Esophagus muscularis mucosa (tissue), 4 donors: ENCODE measurements at regions not wholly inside any gene's neighbourhood (a gene's known extent, or its start where the extent isn't known, plus 50 kb on each side); places are given as distances from the start of the nearest gene placed in this dataset.

ENCODE experiments used
- DNase-seq: peaks from one replicate; pipeline ENCODE4 v3.0.0-alpha.2; 2017; ENCODE audit errors: extremely low spot score
- H3K27ac ChIP-seq, 4 donors: fragments of 200-600 bp; sonication (generic); replicated peaks in 1 of 4; 1 replicate in 3 of 4; 2 replicates in 1 of 4; pipeline ENCODE4 v1.5.1; 2016 to 2019; ENCODE audit warnings: mild to moderate bottlenecking in 1 of 4
- H3K27me3 ChIP-seq, 4 donors: fragments of 200-600 bp; sonication (generic); one replicate each; pipeline versions ENCODE4 v1.5.1 to v1.6.0; 2016 to 2019
- H3K36me3 ChIP-seq, 4 donors: fragments of 200-600 bp; sonication (generic); one replicate each; pipeline ENCODE4 v1.5.1; 2016 to 2019
- H3K4me1 ChIP-seq, 4 donors: fragments of 200-600 bp; sonication (generic); one replicate each; pipeline ENCODE4 v1.5.1; 2016 to 2019
- H3K4me3 ChIP-seq, 4 donors: fragments of 200-600 bp; sonication (generic); 1 replicate in 2 of 4; 2 replicates in 2 of 4; pipeline ENCODE4 v1.5.1; 2016 to 2019; ENCODE audit warnings: mild to moderate bottlenecking in 4 of 4, moderate library complexity in 1 of 4
- H3K9me3 ChIP-seq, 4 donors: fragments of 200-600 bp; sonication (generic); 1 replicate in 3 of 4; 2 replicates in 1 of 4; pipeline ENCODE4 v1.5.1; 2016 to 2019
- EP300 ChIP-seq: sonication (generic); formaldehyde crosslinking; IDR thresholded peaks from one replicate; pipeline ENCODE4 v1.6.1; 2017; ENCODE audit warnings: antibody characterized with exemption
- POLR2A ChIP-seq: fragments of 450-650 bp; IDR thresholded peaks from one replicate; pipeline ENCODE4 v1.6.1; 2017; ENCODE audit warnings: antibody characterized with exemption, moderate library complexity, mild to moderate bottlenecking, low read depth
- POLR2AphosphoS5 ChIP-seq, 2 donors: sonication (generic); formaldehyde crosslinking; IDR thresholded peaks; one replicate each; pipeline ENCODE4 v1.6.1; 2017; ENCODE audit warnings: antibody characterized with exemption in 2 of 2
- WGBS: methylation state at CpG from one replicate; pipeline ENCODE4 v1.1.5; 2018; 5-methylcytosine and 5-hydroxymethylcytosine counted together
- intact Hi-C: fragments of 100-400 bp; cut with DNase I; formaldehyde crosslinking; loops from one replicate; pipeline ENCODE4 v1.15.1; 2023
- TF ChIP-seq, protein P1 (sequence below), 3 experiments: fragments of 200-600 bp in 2 of 3; fragments of 450-650 bp in 1 of 3; sonication (generic) in 2 of 3; IDR thresholded peaks; one replicate each; pipeline ENCODE4 v1.5.1; 2017 to 2019; ENCODE audit warnings: antibody characterized with exemption in 3 of 3, mild to moderate bottlenecking in 2 of 3, moderate library complexity in 1 of 3

DNA sequence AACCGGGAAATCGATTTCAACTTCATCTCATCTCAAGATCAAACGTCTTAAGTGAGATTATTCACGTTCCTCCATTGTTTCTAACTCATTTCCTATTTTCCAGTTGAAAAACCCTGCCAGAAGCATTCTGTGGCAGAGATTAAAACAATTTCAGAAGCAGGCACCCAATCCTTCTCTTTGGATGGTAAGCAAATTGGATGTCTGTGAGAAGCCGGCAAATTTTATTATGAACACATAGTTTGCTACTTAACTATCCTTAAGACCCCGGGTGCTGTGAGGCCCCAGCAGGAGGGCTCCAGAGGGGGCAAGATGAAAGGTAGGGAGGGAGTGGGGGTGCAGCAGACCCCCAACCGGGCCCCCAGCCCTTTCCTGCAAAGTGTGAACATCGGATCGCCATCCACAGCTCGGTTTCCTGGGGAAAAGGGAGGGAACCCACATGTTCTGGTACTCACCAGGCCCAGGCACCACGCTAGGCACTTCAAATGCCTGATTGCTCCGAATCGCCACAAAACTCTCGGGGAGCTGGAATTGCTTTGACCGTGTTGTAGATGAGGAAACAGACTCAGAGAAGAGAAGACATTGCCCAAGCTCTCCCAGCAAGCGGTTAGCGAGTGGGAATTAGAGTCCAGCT is 167.1 kb upstream of the MVB12B start:
- no peaks in the 10 kb centered on the region for H3K9me3 ChIP-seq
- no peak overlapping the region for H3K4me3 ChIP-seq
- no peaks in the 10 kb centered on the region for H3K4me1 ChIP-seq
- peaks cover 0 to 12% (median 0%) of the 10 kb centered on the region in 4 donors for H3K27me3 ChIP-seq
- no peak overlapping the region for H3K27ac ChIP-seq
- TF ChIP-seq, protein P1, sequence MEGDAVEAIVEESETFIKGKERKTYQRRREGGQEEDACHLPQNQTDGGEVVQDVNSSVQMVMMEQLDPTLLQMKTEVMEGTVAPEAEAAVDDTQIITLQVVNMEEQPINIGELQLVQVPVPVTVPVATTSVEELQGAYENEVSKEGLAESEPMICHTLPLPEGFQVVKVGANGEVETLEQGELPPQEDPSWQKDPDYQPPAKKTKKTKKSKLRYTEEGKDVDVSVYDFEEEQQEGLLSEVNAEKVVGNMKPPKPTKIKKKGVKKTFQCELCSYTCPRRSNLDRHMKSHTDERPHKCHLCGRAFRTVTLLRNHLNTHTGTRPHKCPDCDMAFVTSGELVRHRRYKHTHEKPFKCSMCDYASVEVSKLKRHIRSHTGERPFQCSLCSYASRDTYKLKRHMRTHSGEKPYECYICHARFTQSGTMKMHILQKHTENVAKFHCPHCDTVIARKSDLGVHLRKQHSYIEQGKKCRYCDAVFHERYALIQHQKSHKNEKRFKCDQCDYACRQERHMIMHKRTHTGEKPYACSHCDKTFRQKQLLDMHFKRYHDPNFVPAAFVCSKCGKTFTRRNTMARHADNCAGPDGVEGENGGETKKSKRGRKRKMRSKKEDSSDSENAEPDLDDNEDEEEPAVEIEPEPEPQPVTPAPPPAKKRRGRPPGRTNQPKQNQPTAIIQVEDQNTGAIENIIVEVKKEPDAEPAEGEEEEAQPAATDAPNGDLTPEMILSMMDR (IDR thresholded peaks at IDR 0.05): no peak
- TF ChIP-seq POLR2AphosphoS5 (IDR thresholded peaks at IDR 0.05) (no peak), EP300 (no peak), POLR2A (no peak)
- H3K36me3 ChIP-seq: no peaks in the 10 kb centered on the region
- WGBS: 76% methylated on average over 17 of the region's 17 CpGs
- peak; percentile 82 for DNase-seq
- intact Hi-C loops: no loop called here

DNA sequence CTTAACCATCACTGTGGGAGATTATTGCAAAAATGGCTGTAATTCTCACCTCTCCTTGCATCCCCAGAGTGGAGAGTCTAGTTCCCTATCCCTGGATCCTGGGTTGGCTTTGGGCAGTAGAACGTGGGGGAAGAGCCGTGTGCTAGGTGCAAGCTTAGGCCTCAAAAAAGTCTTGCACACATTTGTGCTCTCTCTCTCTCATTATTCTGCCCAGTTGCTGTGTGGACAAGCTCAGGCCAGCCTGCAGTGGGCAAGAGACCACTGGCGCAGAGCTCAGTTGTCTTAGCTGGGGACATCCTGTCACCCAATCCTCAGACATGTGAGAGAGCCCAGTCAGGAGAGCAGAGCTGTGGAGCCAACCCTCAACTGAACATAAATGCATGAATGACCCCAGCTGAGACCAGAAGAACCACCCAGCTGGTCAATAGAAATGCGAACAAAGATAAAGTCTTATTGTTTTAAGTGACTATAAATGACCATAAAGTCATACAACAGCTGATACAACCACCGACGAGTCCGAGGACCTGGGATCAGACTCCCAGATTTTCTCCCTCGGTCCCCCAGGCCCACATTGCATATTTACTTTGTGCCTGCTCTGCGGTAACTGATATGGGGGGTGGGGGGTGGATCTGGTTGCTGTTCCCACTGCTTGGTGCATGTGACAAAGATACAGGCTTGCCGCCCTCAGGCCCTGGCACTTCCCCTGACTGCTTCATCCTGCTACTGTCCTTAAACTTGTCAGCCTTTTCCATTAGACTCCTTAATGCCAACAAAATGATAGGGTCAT is 166.4 kb upstream of the MVB12B start:
- no peaks in the 10 kb centered on the region for H3K9me3 ChIP-seq
- no peaks in the 10 kb centered on the region for H3K36me3 ChIP-seq
- H3K4me1 ChIP-seq: no peaks in the 10 kb centered on the region
- intact Hi-C loops: no loop called here
- H3K4me3 ChIP-seq: no peak overlapping the region
- TF ChIP-seq POLR2A: no peak
- TF ChIP-seq EP300: no peak
- TF ChIP-seq POLR2AphosphoS5 (IDR thresholded peaks at IDR 0.05): no peak
- TF ChIP-seq, protein P1 (IDR thresholded peaks at IDR 0.05): no peak
- DNase-seq: peak; percentile 74
- H3K27ac ChIP-seq: no peak overlapping the region
- 98% methylated on average over 7 of the region's 10 CpGs for WGBS
- peaks cover 0 to 12% (median 0%) of the 10 kb centered on the region in 4 donors for H3K27me3 ChIP-seq

- TF ChIP-seq EP300 (no peak), POLR2AphosphoS5 (IDR thresholded peaks at IDR 0.05) (no peak), POLR2A (no peak)
- TF ChIP-seq, protein P1 (IDR thresholded peaks at IDR 0.05): no peak
- no peak overlapping the region for H3K27ac ChIP-seq
- intact Hi-C loops: no loop called here
- H3K27me3 ChIP-seq: peaks cover 0 to 12% (median 0%) of the 10 kb centered on the region in 4 donors
- H3K36me3 ChIP-seq: no peaks in the 10 kb centered on the region
- no peaks in the 10 kb centered on the region for H3K9me3 ChIP-seq
- no peaks in the 10 kb centered on the region for H3K4me1 ChIP-seq
- no peak for DNase-seq
- WGBS: 90% methylated on average over 1 of the region's 1 CpG
- no peak overlapping the region for H3K4me3 ChIP-seq
Measured at GRCh38 chr9:126160854-126161329, 165.7 kb upstream of the MVB12B start.

DNA sequence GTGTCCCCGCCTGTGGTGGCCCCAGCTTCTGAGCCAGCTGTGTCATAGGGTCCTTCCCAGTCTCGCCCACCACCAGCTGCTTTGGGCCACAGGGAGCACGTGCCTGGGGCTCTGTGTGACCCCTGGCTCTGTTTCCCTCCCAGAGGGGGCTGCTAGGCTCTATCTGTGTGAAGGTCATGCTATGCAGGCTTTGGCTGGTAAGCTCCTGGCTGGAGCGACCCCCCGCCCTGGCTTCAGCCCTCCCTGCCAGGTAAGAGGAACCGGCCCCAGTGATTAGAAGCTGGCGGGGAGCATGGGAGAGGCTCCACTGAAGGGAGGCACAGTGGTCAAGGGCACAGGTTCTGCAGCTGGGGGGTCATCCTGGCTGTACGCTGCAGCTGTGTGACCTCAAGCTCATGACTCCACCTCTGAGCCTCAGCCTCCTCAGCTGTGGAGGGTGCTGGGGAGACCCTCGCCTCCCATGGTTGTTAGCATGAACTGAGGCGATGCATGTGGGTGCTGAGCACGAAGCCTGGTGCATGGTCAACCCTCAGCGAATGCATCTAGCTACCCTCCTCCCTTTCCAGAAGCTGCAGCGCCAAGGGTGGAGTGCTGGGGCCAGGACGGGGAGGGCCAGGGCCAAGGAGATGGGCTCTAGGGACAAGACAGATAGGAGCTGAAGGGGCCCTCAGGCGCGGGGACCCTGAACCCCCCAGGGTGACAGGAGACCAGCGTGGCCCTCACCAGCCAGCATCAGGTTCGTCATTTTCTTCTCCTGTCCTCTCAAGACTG is 163.8 kb upstream of the MVB12B start:
- Histone ChIP-seq H3K9me3 (no peaks in the 10 kb centered on the region), H3K27ac (no peak overlapping the region), H3K4me1 (no peaks in the 10 kb centered on the region), H3K36me3 (no peaks in the 10 kb centered on the region), H3K4me3 (no peak overlapping the region), H3K27me3 (peaks cover 0 to 2% (median 0%) of the 10 kb centered on the region in 4 donors)
- TF ChIP-seq, protein P1 (IDR thresholded peaks at IDR 0.05): no peak
- TF ChIP-seq POLR2A: no peak
- TF ChIP-seq EP300: no peak
- no peak for TF ChIP-seq POLR2AphosphoS5 (IDR thresholded peaks at IDR 0.05)
- DNase-seq: no peak
- WGBS: 94% methylated on average over 16 of the region's 18 CpGs
- intact Hi-C loops: no loop called here
